ENCODE measurements at regions not wholly inside any gene's neighbourhood (a gene's known extent, or its start where the extent isn't known, plus 50 kb on each side); places are given as distances from the start of the nearest gene placed in this dataset.

DNA sequence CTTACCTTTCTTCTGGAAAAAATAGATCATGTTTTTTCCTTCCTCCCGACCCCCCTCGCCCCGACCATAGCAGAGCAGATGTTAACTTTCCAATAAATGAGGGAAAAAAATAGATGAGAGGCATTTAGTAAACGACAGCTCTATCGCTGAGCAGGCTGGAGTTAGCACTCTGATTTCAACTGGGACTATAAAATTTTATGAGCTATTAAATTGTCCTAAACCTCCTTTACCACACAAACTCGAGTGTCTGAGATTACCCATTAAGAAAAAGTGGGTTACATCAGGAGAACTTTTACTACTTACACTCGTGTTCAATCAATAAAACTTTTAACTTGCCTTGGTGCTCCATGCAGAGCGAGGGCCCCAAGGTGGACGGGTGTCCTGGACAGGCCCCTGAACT is 59.8 kb upstream of the RNU6ATAC start:
- no peaks in the 10 kb centered on the region for H3K27me3 Mint-ChIP-seq

DNA sequence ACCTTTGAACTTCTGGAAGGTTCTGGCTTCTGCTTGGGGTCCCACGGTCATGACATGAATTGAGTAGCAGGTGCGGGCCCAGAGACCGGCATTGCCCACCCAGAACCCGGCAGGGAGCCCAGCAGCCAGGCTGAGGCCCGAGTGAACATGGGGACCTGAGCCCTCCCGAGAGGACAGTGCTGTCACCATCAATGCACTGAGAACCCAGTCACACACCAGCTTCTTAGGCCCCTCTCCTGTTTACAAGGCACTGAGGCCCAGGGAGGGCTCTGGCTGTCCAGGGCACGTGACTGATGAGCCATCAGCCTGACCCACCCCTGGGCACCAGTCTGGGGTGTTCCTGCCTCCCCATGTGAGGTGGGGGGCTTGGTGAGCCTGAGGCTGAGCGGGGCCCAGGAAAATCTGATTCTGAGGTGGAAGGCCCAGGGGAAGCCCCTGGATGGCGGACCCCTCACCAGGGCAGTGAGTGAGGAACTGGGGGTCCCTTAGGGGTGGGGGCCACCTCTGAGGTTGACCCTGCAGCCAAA is 60.3 kb upstream of the RNU6ATAC start:
- Mint-ChIP-seq H3K36me3 (ENCODE audit: low read depth) (no peaks in the 10 kb centered on the region), H3K9me3 (no peaks in the 10 kb centered on the region), H3K4me3 (no peak overlapping the region), H3K4me1 (no peaks in the 10 kb centered on the region), H3K27ac (no peak overlapping the region), H3K27me3 (no peaks in the 10 kb centered on the region)
- ATAC-seq (replicated peaks), result no peak

More for the DNA sequence above, 59.8 kb upstream of the RNU6ATAC start:
- H3K9me3 Mint-ChIP-seq, result no peaks in the 10 kb centered on the region
- H3K4me3 Mint-ChIP-seq, result no peak overlapping the region
- H3K4me1 Mint-ChIP-seq, result no peaks in the 10 kb centered on the region
- H3K36me3 Mint-ChIP-seq (ENCODE audit: low read depth), result no peaks in the 10 kb centered on the region
- H3K27ac Mint-ChIP-seq, result no peak overlapping the region
- ATAC-seq (replicated peaks), result no peak

DNA sequence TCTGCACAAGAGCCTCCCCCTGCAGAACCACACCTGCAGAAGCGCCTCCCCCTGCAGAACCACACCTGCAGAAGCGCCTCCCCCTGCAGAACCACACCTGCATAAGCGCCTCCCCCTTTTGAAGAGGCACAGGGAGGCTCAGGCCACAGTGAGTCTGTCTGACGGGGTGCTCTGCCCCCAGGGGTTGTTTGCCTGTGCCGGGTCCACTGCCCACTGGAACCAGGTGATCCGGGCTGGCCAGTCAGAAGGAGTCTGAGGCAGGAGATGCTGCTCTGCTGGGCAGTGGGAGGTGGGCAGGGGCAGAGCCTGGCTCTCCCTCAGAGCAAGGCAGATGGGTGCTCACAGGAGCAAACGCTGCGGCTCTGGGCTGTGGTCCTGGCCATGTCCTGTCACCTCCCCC is 60.8 kb upstream of the RNU6ATAC start:
- Mint-ChIP-seq H3K27me3 (no peaks in the 10 kb centered on the region), H3K9me3 (no peaks in the 10 kb centered on the region), H3K27ac (no peak overlapping the region), H3K4me3 (no peak overlapping the region), H3K4me1 (no peaks in the 10 kb centered on the region), H3K36me3 (ENCODE audit: low read depth) (no peaks in the 10 kb centered on the region)
- no peak for ATAC-seq (replicated peaks)

DNA sequence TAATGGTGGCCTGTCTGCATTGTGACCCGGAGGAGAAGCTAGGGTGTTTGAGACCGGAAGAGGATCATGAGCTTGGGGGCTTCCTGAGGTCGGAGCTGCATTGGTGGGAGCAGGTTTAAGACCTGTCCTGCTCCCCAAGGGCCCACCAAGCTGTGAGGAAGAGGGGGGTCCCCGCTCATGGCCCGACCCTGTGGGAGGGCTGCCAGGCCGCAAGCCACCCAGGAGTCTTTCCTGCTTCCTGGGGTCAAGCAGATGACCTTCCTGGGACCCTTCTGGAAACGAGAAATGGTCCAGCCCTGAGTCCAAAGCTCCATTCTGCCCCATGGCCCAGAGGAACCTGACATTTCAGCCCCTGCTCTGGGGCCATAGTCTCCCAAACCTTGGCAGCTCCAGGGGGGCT is 61.5 kb upstream of the RNU6ATAC start:
- ATAC-seq (replicated peaks), result no peak
- Mint-ChIP-seq H3K36me3 (ENCODE audit: low read depth) (no peaks in the 10 kb centered on the region), H3K4me1 (no peaks in the 10 kb centered on the region), H3K27me3 (no peaks in the 10 kb centered on the region), H3K9me3 (no peaks in the 10 kb centered on the region), H3K27ac (no peak overlapping the region), H3K4me3 (no peak overlapping the region)

DNA sequence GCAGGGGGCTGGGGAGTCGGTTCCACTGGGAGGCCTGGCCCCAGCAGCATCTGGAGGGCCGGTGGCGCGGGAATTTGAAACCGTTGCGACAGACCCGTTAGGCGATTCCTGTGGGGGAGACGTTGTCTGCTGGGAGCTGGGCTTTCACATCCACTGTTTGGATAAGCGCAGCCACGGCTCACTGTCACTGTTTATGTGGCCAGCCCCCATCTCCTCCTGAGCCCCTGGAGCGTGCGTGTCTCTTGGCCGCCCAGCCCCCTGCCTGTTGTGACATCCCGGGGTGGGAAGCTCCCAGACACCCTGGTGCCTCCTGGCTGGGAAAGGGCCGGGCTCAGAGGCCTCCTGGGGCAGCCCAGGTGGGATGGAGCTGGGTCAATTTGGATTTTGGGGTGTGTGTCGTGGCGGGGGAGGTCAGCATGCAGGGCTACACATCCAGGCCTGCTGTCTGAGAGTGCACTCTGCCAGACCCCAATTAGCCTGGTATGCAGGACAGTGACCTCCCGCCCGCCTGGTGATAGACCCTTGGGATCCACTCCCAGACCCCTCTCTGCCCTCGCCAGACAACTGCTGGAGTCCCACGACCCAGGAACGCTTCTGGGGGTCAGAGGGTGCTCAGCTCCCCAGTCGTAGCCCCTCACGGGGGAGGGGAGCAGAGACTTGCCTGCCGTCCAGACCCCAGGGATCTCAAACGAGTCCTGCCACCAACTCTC is 62.0 kb upstream of the RNU6ATAC start:
- Mint-ChIP-seq H3K27ac (no peak overlapping the region), H3K9me3 (no peaks in the 10 kb centered on the region), H3K4me1 (no peaks in the 10 kb centered on the region), H3K27me3 (no peaks in the 10 kb centered on the region), H3K36me3 (ENCODE audit: low read depth) (no peaks in the 10 kb centered on the region), H3K4me3 (no peak overlapping the region)
- no peak for ATAC-seq (replicated peaks)

DNA sequence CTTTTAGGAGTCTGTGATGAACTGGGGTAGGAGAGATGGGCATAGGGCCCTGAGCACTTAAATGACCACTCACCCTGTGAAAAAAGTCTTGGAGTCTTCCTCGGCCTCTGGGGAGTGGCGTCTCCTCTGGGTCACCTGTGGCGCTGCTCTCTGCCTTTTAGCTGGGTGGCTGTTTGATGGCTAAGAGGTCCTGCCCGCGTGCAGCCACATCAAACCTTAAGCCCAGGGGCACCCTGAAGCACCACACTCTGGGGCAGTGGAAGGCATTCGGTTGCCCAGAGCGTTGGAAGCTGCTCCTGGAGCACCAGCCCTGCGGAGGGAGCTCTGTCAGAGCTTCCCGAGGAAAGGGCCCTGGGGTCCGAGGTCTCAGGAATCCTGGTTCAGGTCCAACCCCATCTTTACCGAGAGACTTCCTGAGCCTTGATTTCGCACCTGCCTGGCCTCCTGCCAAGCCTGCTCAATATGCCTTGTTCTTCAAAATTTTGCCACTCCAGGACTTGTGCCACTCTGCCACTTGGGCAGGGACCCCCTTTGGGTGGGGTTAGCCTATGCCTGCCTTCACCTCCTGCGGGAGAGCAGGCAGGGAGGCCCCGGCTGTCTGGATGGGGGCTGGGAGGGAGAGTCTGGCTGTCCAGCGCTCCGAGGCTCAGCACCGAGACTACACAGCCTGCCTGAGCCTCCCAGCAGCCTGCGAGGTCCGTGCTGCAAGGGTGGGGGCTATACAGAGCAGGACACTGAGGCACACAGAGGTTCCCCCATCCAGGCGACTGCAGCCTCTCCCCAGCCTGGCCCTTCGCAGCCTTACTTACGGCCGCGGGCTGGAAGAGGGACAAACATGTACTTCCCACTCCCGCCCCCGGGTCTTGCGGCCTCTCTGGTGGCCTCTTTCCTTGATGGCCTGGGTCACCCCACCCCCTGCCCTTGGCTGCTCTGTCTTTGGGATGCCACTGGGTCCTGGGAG is 63.4 kb upstream of the RNU6ATAC start:
- no peaks in the 10 kb centered on the region for H3K4me1 Mint-ChIP-seq
- no peaks in the 10 kb centered on the region for H3K9me3 Mint-ChIP-seq
- no peak for ATAC-seq (replicated peaks)
- peaks cover 4% of the 10 kb centered on the region for H3K27me3 Mint-ChIP-seq
- no peaks in the 10 kb centered on the region for H3K36me3 Mint-ChIP-seq (ENCODE audit: low read depth)
- no peak overlapping the region for H3K4me3 Mint-ChIP-seq
- no peak overlapping the region for H3K27ac Mint-ChIP-seq

DNA sequence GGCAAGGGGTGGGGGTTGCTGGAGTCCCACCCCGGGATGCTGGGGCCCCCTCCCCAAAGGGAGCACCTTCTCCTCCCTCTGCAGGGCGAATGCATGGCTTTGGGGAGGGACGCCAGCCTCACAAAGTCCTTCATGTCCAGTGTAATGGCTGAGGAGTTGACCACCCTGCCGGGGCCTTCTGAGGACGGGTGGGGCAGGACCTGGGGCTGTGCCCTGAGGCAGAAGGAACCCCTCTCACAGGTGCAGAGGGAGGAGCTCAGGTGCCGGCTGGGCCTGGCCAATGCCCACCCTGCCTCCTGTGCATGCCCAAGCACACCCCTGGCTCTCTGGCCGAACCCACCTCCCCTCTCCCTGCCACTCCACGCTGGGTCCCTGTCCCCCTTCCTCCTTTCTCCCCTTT is 64.3 kb upstream of the RNU6ATAC start:
- Mint-ChIP-seq H3K4me3 (no peak overlapping the region), H3K36me3 (ENCODE audit: low read depth) (no peaks in the 10 kb centered on the region), H3K9me3 (no peaks in the 10 kb centered on the region), H3K27me3 (peaks cover 4% of the 10 kb centered on the region), H3K27ac (no peak overlapping the region), H3K4me1 (no peaks in the 10 kb centered on the region)
- ATAC-seq (replicated peaks), result no peak

DNA sequence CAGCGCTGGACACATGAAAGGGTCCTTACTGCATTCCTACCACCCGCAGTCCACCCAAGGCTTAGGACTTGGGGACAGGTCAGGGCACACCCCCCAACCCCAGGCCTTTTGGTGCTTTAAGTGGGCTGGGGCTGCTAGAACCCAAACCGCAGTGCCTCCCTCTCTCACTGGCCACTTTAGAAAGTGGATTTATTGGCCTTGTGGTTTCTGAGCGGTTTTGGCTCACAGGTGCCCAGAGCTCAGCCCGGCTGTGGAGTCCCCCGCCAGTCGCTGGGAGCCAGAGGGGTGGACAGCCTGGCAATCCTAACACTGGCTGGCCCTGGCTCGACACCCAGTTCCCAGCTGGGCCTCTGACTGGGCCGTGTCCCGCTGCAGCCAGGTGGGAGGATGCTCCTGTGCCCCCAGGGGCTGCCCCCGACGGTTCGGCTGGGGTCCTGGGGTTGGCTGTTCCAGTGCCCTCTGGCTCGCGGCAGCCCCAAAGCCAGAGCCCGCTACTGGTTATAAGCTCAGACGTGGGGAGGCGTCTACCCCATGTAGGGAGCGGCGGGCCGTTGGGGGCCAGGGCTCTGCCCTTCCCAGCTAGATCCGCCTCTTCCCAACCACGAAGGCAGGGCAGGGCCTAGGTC is 65.2 kb upstream of the RNU6ATAC start:
- no peak for ATAC-seq (replicated peaks)

DNA sequence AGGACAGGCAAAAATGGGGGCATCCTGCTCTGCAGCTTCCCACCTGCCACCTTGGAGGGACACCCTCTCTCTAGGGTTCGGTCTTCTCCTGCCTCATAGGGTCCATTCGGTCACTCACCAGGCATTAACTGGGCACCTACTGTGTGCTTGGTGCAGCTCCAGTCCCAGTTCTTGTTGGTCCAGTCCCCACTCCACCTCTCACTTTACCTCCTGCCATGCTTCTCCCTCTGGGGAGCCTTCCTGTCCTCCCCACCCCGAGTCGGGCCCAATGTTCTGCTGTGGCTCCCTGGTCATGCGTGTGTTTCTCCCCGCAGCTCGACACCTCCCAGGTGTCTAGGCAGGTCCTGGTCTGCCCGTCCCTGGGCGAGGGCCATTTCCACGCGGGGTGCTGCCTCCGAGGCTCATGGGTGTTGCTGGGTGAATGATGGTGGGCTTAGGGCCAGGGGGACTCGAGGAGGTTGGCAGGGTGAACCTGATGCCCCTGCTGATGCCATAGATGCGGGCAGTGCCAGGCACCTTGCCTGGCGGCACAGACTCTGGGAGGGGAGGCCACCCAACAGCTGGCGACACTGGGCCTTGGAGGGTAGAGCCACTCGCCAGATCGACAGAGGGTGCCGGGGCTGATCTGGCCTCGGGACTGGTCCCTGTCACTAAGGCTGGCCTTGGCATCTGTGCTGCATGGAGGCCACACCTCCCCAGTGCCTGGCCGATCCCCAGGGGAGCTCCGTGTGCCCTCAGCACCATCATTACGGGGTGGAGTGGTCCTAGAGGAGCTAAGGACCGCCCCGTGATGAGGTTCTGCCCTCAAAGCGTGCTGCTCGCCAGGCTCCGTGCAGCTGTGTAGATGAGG is 66.0 kb upstream of the RNU6ATAC start:
- Mint-ChIP-seq H3K27ac (no peak overlapping the region), H3K9me3 (no peaks in the 10 kb centered on the region)

More for the DNA sequence above, 65.2 kb upstream of the RNU6ATAC start:
- H3K4me1 Mint-ChIP-seq, result no peaks in the 10 kb centered on the region
- H3K4me3 Mint-ChIP-seq, result no peak overlapping the region
- H3K36me3 Mint-ChIP-seq (ENCODE audit: low read depth), result no peaks in the 10 kb centered on the region
- H3K27me3 Mint-ChIP-seq, result peaks cover 4% of the 10 kb centered on the region
- H3K27ac Mint-ChIP-seq, result no peak overlapping the region
- H3K9me3 Mint-ChIP-seq, result no peaks in the 10 kb centered on the region

DNA sequence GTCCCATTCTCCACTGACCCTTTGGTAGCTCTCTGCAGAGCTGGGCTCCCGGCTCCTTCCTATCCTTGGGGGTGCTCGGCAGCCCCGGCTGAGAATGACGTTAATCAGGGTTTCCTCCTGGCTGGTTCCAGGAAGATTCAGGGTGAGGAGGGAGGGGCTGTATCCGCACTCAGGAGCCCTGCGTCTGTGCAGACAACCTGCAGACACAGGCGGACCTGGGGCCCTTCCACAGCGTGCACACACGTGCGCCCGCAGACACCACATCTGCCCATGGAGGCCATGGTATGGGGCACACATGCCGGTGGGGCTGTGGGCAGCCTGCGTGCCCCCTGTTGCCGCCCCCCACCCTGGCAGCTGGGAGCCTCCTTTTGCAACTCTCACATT is 66.6 kb upstream of the RNU6ATAC start:
- Mint-ChIP-seq H3K9me3 (no peaks in the 10 kb centered on the region), H3K36me3 (ENCODE audit: low read depth) (no peaks in the 10 kb centered on the region), H3K27ac (no peak overlapping the region), H3K4me1 (no peaks in the 10 kb centered on the region), H3K4me3 (no peak overlapping the region), H3K27me3 (peaks cover 4% of the 10 kb centered on the region)
- no peak for ATAC-seq (replicated peaks)

More for the DNA sequence above, 66.0 kb upstream of the RNU6ATAC start:
- Mint-ChIP-seq H3K36me3 (ENCODE audit: low read depth) (no peaks in the 10 kb centered on the region), H3K4me3 (no peak overlapping the region), H3K4me1 (no peaks in the 10 kb centered on the region), H3K27me3 (peaks cover 4% of the 10 kb centered on the region)
- ATAC-seq (replicated peaks), result no peak

DNA sequence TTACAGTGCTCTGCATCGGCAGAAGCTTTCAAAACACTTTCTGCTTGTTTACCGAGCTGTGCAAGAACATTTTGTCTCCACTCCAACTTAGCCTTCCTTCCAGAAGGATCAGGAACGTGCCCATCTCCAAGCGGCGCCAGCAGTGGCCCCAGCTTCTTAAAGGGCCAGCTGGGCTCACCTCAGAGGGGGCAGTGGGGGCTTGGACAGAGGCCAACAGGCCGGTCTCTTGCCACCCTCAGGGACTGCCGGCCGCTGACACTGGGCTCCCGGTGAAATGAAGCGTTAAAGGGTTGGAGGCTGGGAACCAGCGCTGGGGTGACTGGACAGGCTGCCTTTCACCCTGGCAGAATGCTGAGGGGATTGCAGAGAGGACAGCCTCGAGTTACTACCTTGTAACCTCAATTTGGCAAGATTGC is 67.0 kb upstream of the RNU6ATAC start:
- no peak for ATAC-seq (replicated peaks)
- H3K4me1 Mint-ChIP-seq, result no peaks in the 10 kb centered on the region
- H3K4me3 Mint-ChIP-seq, result no peak overlapping the region
- peaks cover 4% of the 10 kb centered on the region for H3K27me3 Mint-ChIP-seq
- H3K27ac Mint-ChIP-seq, result no peak overlapping the region
- no peaks in the 10 kb centered on the region for H3K9me3 Mint-ChIP-seq
- no peaks in the 10 kb centered on the region for H3K36me3 Mint-ChIP-seq (ENCODE audit: low read depth)

DNA sequence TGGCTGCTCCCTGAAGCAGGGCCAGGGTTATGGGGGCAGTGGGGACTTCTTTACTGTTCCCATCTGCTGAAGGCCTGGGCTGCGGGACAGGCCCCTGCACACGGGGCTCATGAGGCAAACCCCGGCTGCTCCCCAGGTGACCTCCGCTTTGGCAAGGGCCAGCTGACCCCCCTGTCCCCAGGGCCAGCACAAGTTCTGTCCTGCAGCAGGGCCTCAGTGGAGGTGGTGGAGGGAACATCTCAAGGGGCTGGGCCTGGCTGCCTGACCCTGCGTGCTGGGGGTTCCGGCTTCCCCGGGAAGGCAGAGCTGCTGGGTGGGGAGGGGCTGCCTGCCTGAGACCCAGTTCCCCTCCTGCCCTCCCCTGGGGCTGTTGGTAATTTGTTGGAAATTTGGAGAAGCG is 67.4 kb upstream of the RNU6ATAC start:
- no peaks in the 10 kb centered on the region for H3K4me1 Mint-ChIP-seq
- ATAC-seq (replicated peaks), result no peak
- H3K4me3 Mint-ChIP-seq, result no peak overlapping the region
- no peaks in the 10 kb centered on the region for H3K36me3 Mint-ChIP-seq (ENCODE audit: low read depth)
- no peaks in the 10 kb centered on the region for H3K9me3 Mint-ChIP-seq
- peaks cover 4% of the 10 kb centered on the region for H3K27me3 Mint-ChIP-seq
- no peak overlapping the region for H3K27ac Mint-ChIP-seq

DNA sequence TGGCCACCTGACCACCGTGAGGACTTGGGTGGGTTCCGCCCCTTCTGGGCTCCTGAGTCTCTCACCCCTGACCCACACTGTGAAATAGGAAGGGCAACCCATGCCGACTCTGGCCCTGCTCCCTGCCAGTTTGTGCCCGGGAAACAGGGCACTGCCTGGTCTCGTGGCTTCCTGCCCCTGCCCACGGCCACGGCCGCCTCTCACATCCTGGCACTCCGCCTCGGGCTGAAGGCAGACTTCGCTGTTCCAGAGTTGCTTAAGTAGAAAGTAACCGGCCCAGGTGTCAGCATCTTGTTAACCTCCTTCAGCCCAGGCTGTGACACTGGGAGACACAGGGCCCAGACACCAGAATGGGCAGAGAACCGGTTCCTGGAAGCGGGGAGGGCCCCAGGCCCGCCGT is 68.7 kb upstream of the RNU6ATAC start:
- no peak overlapping the region for H3K27ac Mint-ChIP-seq
- H3K36me3 Mint-ChIP-seq (ENCODE audit: low read depth), result no peaks in the 10 kb centered on the region
- no peaks in the 10 kb centered on the region for H3K9me3 Mint-ChIP-seq
- no peaks in the 10 kb centered on the region for H3K4me1 Mint-ChIP-seq
- no peak overlapping the region for H3K4me3 Mint-ChIP-seq
- peaks cover 4% of the 10 kb centered on the region for H3K27me3 Mint-ChIP-seq
- ATAC-seq (replicated peaks), result no peak

All from activated T-helper 17 cell treated with anti-CD3 and anti-CD28 coated beads, Interleukin-2, amount 50 U/mL, for 72 hours (primary cell).